ENCODE measurements at regions not wholly inside any gene's neighbourhood (a gene's known extent, or its start where the extent isn't known, plus 50 kb on each side); places are given as distances from the start of the nearest gene placed in this dataset.

- intact Hi-C loops (cut with DNase I; ENCODE audit: low total_unique reads) (no loop called here), in situ Hi-C loops (cut with MboI; ENCODE audit: low sequenced_read_pairs in 4 of 4) (no loop called here)
- H3K27me3 ChIP-seq = no peaks in the 10 kb centered on the region
- DNase-seq (no peak), ATAC-seq (no peak)
- no peak overlapping the region for H3K4me3 ChIP-seq
- peaks cover 0 to 2% of the 10 kb centered on the region in 2 donors for H3K4me1 ChIP-seq
- H3K9me3 ChIP-seq = no peaks in the 10 kb centered on the region
- H3K36me3 ChIP-seq = no peaks in the 10 kb centered on the region
- TF ChIP-seq CTCF (IDR thresholded peaks at IDR 0.05 in 4 of 5, conservative IDR thresholded peaks at IDR 0.05 in 1 of 5) = no peak
- no peak overlapping the region for H3K27ac ChIP-seq
Measured at GRCh38 chr2:234828382-234829073, 123.3 kb upstream of the SH3BP4 start.

- Histone ChIP-seq H3K9me3 (no peaks in the 10 kb centered on the region), H3K27ac (no peak overlapping the region), H3K4me1 (peaks cover 0 to 2% of the 10 kb centered on the region in 2 donors), H3K4me3 (no peak overlapping the region), H3K36me3 (no peaks in the 10 kb centered on the region), H3K27me3 (no peaks in the 10 kb centered on the region)
- intact Hi-C loops (cut with DNase I; ENCODE audit: low total_unique reads) (no loop called here), in situ Hi-C loops (cut with MboI; ENCODE audit: low sequenced_read_pairs in 4 of 4) (no loop called here)
- TF ChIP-seq CTCF (IDR thresholded peaks at IDR 0.05 in 4 of 5, conservative IDR thresholded peaks at IDR 0.05 in 1 of 5) = no peak
- TF ChIP-seq POLR2A (IDR thresholded peaks at IDR 0.05) = no peak
- no peak for ATAC-seq
- DNase-seq = no peak
Measured at GRCh38 chr2:234827096-234827860, 124.5 kb upstream of the SH3BP4 start.

- no peak overlapping the region for H3K4me3 ChIP-seq
- peaks cover 0 to 2% of the 10 kb centered on the region in 2 donors for H3K4me1 ChIP-seq
- no peak for ATAC-seq
- H3K9me3 ChIP-seq = no peaks in the 10 kb centered on the region
- no peak overlapping the region for H3K27ac ChIP-seq
- intact Hi-C loops (cut with DNase I; ENCODE audit: low total_unique reads) (no loop called here), in situ Hi-C loops (cut with MboI; ENCODE audit: low sequenced_read_pairs in 4 of 4) (no loop called here)
- TF ChIP-seq POLR2A (IDR thresholded peaks at IDR 0.05) = no peak
- no peak for TF ChIP-seq CTCF (IDR thresholded peaks at IDR 0.05 in 4 of 5, conservative IDR thresholded peaks at IDR 0.05 in 1 of 5)
- H3K36me3 ChIP-seq = no peaks in the 10 kb centered on the region
- DNase-seq = no peak
- no peaks in the 10 kb centered on the region for H3K27me3 ChIP-seq
Measured at GRCh38 chr2:234826681-234827080, 125.1 kb upstream of the SH3BP4 start.

DNA sequence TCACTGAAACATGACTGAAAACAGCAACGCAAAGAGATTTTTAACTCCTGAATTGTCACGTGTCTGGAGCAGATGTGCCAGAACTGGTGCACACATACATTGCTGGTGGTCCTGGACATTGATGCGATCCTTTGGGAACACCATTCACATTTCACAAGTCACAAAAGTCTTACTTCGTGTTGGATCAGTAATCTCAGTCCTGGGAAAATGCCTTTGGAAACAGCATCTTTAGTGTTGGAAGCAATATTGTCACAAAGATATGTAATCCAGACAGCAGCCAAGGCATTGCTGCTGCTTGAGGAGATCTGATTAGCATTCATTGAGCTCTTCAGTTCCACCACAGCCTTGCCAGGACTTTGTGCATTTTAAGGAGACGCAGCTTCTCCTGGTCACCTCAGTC is 126.2 kb upstream of the SH3BP4 start:
- intact Hi-C loops (cut with DNase I; ENCODE audit: low total_unique reads) = no loop called here
- no peak for ATAC-seq
- Histone ChIP-seq H3K27ac (no peak overlapping the region), H3K4me3 (no peak overlapping the region), H3K9me3 (no peaks in the 10 kb centered on the region), H3K4me1 (peaks cover 0 to 2% of the 10 kb centered on the region in 2 donors), H3K36me3 (no peaks in the 10 kb centered on the region), H3K27me3 (no peaks in the 10 kb centered on the region)
- TF ChIP-seq CTCF (IDR thresholded peaks at IDR 0.05 in 4 of 5, conservative IDR thresholded peaks at IDR 0.05 in 1 of 5) = no peak
- TF ChIP-seq POLR2A (IDR thresholded peaks at IDR 0.05) = no peak
- in situ Hi-C loops (cut with MboI; ENCODE audit: low sequenced_read_pairs in 4 of 4) = no loop called here
- no peak for DNase-seq
